Naive B cell (primary cell): ENCODE measurements at regions not wholly inside any gene's neighbourhood (a gene's known extent, or its start where the extent isn't known, plus 50 kb on each side); places are given as distances from the start of the nearest gene placed in this dataset.

ENCODE experiments used
- ATAC-seq, 2 donors: fragments of 150-1000 bp; cut with Tn5 transposase; 2 replicates each; pipeline ENCODE4 v1.10.0; 2021; ENCODE audit warnings: low read depth in 2 of 2, mild to moderate bottlenecking in 2 of 2, moderate library complexity in 2 of 2
- DNase-seq: peaks from one replicate; pipeline ENCODE4 v3.0.0; 2022
- H3K27ac Mint-ChIP-seq, 6 donors: one replicate each; pipeline ENCODE4 v1.8.0; 2020 to 2022; ENCODE audit warnings: mild to moderate bottlenecking in 6 of 6, mixed read lengths in 6 of 6, moderate library complexity in 5 of 6, inconsistent platforms in 2 of 6
- H3K27me3 Mint-ChIP-seq, 3 donors: one replicate each; pipeline ENCODE4 v1.8.0; 2021 to 2022; ENCODE audit warnings: mixed read lengths in 3 of 3, mild to moderate bottlenecking in 1 of 3
- H3K36me3 Mint-ChIP-seq, 2 donors: one replicate each; pipeline ENCODE4 v1.8.0; 2020 to 2022; ENCODE audit warnings: mixed read lengths in 2 of 2, inconsistent platforms in 1 of 2, mild to moderate bottlenecking in 1 of 2
- H3K4me1 Mint-ChIP-seq, 3 donors: one replicate each; pipeline ENCODE4 v1.8.0; 2020 to 2022; ENCODE audit warnings: mixed read lengths in 3 of 3, inconsistent platforms in 1 of 3, mild to moderate bottlenecking in 1 of 3, moderate library complexity in 1 of 3
- H3K4me3 Mint-ChIP-seq, 8 donors: one replicate each; pipeline ENCODE4 v1.8.0; 2020 to 2022; ENCODE audit warnings: mild to moderate bottlenecking in 8 of 8, mixed read lengths in 8 of 8, moderate library complexity in 8 of 8, inconsistent platforms in 2 of 8
- H3K9me3 Mint-ChIP-seq, 7 donors: one replicate each; pipeline ENCODE4 v1.8.0; 2020 to 2022; ENCODE audit warnings: mixed read lengths in 7 of 7, mild to moderate bottlenecking in 5 of 7, inconsistent platforms in 2 of 7, moderate library complexity in 1 of 7

DNA sequence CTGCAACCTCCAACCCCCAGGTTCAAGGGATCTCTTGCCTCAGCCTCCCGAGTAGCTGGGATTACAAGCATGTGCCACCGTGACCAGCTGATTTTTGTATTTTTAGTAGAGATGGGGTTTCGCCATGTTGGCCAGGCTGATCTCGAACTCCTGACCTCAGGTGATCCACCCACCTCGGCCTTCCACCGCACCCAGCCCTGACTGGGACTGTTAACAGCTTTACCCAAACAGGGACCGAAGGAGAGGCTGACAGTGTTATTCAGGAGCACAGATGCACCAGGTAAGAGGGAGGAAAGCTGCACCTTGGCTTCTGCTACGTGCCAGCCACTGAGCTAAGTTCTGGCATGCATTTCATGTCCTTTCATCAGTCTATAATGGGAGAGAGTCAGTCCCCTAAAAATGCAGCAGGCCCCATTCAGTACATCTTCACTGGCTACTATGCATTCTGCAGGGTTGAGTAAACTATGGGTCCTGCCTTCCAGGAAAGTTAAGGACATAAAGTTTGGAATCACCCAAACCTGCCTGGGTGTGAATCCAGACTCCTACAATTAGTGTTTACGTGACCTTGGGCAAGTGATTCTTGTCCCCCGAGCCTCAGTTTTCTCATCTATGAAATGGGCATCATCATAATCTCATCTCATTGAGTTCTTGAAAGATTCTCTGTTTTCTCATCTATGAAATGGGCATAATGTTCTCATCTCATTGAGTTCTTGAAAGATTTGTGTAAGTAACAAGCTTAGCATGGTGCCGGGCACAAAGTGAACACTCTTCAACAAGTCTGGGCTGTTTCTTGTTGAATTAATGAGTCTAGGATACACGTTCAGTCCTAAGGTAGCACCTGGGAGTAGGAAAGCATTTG, 82.2 kb downstream of the CPN2 start:
- no peak for DNase-seq
- Mint-ChIP-seq H3K4me3 (peak overlapping the region in 1 of 8 donors; percentile 16), H3K27me3 (peaks cover 31 to 76% (median 71%) of the 10 kb centered on the region in 3 donors), H3K9me3 (no peaks in the 10 kb centered on the region), H3K4me1 (peaks cover 15 to 25% (median 23%) of the 10 kb centered on the region in 3 donors), H3K36me3 (no peaks in the 10 kb centered on the region), H3K27ac (peak overlapping the region in 1 of 6 donors; percentile 48)
- ATAC-seq: no peak

DNA sequence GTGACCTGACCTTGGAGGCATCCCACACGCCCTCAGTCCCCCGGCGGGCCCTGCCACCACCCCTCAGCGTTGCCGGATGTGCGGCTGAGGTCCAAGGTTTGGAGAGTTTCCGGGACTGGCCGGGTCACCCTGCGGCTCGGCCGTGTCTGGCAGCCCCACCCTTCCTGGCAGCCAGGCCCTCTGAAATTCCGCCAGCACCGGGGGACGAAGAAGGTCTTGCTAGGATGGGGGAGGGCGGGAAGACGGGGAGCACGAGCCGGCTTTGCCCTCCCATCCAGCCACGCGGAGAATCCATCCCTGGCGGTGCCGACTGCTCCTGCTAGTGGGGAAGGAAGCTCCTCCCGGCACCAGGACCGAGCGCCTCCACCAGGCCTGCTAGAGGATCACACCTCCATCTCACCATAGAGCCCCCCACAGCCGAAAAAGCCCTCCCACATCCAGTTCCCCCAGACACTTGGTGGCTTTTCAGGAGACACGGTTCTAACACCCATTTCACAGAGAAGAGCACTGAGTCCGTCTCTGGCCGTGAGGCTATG, 81.5 kb downstream of the CPN2 start:
- H3K4me3 Mint-ChIP-seq: no peak overlapping the region
- peaks cover 15 to 26% (median 21%) of the 10 kb centered on the region in 3 donors for H3K4me1 Mint-ChIP-seq
- H3K36me3 Mint-ChIP-seq: no peaks in the 10 kb centered on the region
- peaks cover 36 to 81% (median 78%) of the 10 kb centered on the region in 3 donors for H3K27me3 Mint-ChIP-seq
- H3K9me3 Mint-ChIP-seq: no peaks in the 10 kb centered on the region
- ATAC-seq (peak in 1 of 2 donors; percentile 28), DNase-seq (no peak)
- no peak overlapping the region for H3K27ac Mint-ChIP-seq

DNA sequence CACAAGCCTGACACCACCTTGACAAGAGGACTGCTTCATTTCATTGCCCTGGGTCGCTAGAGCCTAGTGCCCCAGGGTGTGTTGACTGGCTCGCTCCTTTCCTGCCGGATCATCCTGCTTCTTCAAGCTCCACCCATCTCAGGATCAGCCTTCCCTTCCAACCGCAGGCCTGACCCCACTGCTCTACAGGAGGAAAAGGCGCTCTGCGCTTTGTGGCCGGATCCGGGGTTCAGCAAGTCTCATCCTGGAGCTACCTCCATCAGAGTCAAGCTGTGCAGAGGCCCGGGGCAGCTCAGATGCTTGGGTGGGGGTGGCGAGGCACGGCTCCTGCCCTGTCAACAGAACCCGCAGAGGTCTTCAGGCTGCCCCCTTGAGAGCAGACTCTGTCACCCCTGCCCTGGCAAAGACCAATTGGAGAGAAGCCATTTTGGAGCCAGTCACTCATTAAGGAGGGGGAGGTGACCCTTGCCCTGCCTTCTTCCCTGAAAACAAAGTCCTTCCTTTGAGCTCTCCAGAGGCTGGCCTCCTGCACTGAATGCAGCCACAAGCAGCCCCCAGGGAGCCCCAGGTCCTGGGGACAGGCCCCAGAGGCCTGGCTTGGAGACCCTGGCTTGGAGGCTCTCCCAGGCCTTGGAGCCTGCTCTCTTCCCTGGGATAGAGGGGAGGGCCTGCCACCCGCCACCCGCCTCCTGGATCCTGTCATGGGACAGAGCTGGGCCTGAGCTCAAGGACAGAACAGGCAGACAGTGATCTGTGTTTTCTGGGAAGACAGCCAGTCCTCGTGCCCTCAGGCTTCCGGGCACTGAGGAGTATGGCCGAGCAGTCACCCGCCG, 80.3 kb downstream of the CPN2 start:
- H3K27me3 Mint-ChIP-seq: peaks cover 43 to 83% (median 83%) of the 10 kb centered on the region in 3 donors
- no peaks in the 10 kb centered on the region for H3K9me3 Mint-ChIP-seq
- H3K4me1 Mint-ChIP-seq: peaks cover 16 to 28% (median 19%) of the 10 kb centered on the region in 3 donors
- DNase-seq (no peak), ATAC-seq (no peak)
- H3K27ac Mint-ChIP-seq: no peak overlapping the region
- H3K36me3 Mint-ChIP-seq: no peaks in the 10 kb centered on the region
- no peak overlapping the region for H3K4me3 Mint-ChIP-seq

DNA sequence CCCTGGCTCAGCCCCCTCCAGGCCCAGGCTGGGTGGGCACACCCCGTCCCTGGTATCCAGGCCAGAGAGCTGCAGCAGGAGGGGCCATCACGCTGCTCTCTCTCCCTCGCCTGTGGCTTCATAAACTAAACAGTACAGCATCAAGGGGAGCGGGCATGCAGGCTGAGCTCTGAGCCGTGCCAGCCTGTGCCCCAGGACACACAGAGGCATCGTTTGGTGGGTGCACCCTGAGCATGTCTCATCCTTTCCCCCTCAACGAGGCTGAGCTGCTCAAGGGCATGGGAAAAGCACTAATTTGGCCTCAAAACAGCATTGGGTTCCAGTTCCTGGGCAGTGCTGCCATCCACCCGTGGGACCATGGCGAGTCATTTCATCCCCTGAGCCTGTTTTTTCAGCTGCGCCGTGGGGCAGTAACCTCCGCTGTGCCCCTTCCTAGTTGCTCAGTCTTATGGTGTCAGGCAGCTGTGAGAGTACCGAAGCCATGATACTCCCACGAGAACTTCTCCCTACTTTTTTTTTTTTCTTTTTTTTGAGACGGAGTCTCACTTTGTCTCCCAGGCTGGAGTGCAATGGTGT, 79.6 kb downstream of the CPN2 start:
- ATAC-seq: no peak
- no peaks in the 10 kb centered on the region for H3K36me3 Mint-ChIP-seq

DNA sequence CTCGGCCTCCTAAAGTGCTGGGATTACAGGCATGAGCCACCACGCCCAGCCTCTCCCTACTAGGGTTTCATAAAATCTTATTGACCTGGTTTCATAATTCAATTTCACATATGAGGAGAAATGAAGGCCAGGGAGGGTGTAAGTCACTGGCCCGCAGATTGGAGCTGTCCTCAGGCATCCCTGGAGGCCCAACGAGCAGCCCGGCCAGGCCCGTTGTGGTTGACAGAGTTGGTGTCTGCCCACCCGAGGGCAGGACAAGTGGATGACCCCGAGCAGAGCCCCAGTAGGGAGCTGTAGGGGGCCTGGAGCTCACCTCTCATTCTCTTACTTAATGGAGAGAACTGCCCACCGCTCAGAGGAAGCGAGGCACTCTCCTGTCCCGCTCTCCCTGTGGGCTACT, 78.9 kb downstream of the CPN2 start:
- Mint-ChIP-seq H3K4me1 (peaks cover 10 to 22% (median 14%) of the 10 kb centered on the region in 3 donors), H3K36me3 (no peaks in the 10 kb centered on the region), H3K4me3 (no peak overlapping the region), H3K27ac (no peak overlapping the region), H3K9me3 (no peaks in the 10 kb centered on the region), H3K27me3 (peaks cover 32 to 78% (median 72%) of the 10 kb centered on the region in 3 donors)
- no peak for DNase-seq
- ATAC-seq: no peak

More for the DNA sequence above, 79.6 kb downstream of the CPN2 start:
- Mint-ChIP-seq H3K9me3 (no peaks in the 10 kb centered on the region), H3K27ac (no peak overlapping the region), H3K4me1 (peaks cover 10 to 22% (median 14%) of the 10 kb centered on the region in 3 donors), H3K27me3 (peaks cover 37 to 81% (median 76%) of the 10 kb centered on the region in 3 donors), H3K4me3 (no peak overlapping the region)
- no peak for DNase-seq

DNA sequence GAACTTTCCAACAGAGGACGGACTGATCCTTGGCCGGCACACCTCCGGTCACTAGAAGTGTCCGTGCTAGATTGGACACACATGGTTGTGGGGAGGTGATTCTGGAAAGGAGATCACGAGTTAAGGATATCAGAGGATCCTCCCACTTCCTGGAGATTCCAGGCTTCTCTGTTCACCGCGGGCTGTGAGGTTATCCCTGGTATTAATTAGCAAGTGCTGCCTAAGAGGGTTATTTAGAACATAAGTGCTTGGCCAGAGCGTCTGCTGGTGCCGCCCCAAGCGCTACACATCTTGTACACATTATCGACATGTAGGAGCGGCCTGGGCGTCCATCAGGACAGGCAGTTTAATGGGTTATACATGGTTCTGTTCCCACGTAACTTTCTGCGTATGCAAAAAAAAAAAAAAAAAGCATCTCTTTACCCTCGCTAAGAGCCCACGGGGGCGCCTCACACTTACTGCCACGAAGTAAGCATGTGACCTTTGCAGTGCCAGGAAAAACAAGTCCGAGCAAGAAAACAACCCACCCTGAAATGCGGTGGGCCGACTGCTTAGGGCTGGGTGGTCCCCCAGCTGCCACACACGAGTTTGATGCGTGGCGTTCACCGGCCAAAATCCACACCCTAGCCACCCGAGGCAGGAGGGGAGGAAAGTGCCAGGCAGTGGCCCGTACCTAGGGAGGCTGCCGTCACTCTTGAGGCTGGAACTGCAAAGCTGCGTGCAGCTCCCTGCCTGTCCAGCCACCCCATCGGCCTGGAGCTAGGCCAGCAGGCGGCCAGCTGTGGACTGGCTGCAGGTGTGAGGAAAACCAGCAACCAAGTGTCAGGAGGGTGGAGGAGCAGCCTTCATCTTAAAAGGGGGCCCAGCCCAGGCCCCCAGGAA, 78.0 kb downstream of the CPN2 start:
- H3K9me3 Mint-ChIP-seq: no peaks in the 10 kb centered on the region
- DNase-seq (no peak), ATAC-seq (no peak)
- no peak overlapping the region for H3K27ac Mint-ChIP-seq
- peaks cover 27 to 75% (median 70%) of the 10 kb centered on the region in 3 donors for H3K27me3 Mint-ChIP-seq
- peaks cover 10 to 22% (median 14%) of the 10 kb centered on the region in 3 donors for H3K4me1 Mint-ChIP-seq
- H3K36me3 Mint-ChIP-seq: no peaks in the 10 kb centered on the region
- H3K4me3 Mint-ChIP-seq: no peak overlapping the region

DNA sequence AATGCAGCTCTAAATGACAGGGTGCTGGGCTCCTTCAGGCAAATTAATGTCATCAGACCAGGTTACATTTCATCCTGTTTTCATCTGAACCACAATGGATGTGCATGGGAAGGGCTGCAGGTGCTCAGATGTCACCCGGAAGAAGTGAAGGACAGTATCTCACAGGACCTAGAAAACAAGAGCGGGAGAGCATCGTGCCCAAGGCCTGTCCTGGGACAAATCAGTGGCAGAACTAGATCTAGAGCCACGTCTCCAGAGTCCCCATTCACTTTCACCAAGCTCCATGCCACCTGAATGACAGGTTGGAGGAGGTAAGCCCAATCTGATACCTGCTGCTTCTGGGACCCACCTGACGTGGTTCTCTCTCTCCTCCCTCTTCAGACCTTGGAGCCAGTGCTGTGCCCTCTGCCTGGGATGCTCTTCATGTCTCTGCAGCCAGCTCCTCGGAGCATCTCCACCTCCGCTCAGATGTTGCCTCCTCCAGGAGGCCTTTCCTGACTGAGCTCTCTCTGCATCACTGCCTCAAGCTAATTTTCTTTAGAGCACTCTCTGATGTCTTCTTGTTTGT, 77.3 kb downstream of the CPN2 start:
- Mint-ChIP-seq H3K9me3 (no peaks in the 10 kb centered on the region), H3K27me3 (peaks cover 27 to 67% (median 64%) of the 10 kb centered on the region in 3 donors), H3K4me3 (no peak overlapping the region), H3K27ac (peak overlapping the region in 2 of 6 donors; percentile 9 to 79), H3K36me3 (no peaks in the 10 kb centered on the region), H3K4me1 (peaks cover 10 to 22% (median 14%) of the 10 kb centered on the region in 3 donors)
- ATAC-seq (no peak), DNase-seq (no peak)

DNA sequence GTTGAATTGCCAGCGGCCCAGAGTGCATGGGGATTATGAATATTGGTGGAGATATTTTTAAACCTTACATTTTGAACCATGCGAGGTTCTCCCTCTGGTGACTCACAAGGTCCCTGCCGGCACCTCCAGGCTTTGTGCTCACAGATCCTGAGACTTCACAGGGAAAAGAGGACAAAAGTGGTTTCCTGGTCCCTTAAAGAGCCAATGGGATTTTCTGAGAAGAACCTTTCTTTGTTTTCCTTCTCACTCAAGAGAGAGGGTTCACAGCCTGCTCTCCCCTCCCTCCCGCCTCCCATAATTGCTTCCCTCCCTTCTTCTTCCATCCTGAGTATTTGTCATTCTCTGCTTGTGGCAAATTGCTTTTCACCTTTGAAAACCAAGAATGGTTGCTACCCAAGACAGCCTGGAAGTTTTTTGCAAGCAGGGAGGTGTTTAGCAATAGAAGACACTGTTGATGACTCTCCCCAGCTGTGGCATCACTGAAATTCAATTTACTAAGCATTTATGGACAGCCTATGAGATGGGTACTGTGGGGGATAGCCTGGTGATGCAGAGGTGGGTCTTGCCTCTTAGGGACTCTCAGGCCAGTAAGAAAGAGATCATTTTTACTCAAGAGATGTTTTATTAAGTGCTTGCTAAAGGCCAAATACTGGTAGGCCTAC, 76.6 kb downstream of the CPN2 start:
- Mint-ChIP-seq H3K27ac (peak overlapping the region in 3 of 6 donors; percentile 16 to 94 (median 81)), H3K4me3 (peak overlapping the region in 2 of 8 donors; percentile 18 to 37), H3K9me3 (no peaks in the 10 kb centered on the region), H3K4me1 (peaks cover 10 to 22% (median 14%) of the 10 kb centered on the region in 3 donors), H3K27me3 (peaks cover 21 to 66% (median 62%) of the 10 kb centered on the region in 3 donors), H3K36me3 (no peaks in the 10 kb centered on the region)
- ATAC-seq (no peak), DNase-seq (no peak)

DNA sequence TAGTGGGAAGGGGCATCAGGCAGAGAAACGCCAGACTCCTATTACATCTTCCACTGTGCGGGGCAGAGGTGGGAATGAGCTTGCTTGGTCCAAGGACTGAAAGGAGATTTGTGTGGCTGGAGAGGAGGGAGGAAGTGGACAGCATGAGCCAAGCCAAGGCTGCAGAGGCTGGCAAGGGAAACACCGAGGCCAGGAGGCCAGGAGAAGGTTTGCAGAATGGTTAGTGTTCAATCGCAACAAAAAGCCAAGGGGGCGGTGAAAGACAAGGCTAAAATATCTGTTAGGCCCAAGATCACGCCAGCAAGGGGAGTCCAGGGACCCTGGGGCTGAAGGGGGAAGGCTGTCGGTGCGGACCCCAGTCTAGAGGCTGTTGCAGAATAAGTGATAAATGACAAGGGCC, 75.8 kb downstream of the CPN2 start:
- ATAC-seq: no peak
- no peak for DNase-seq
- H3K27ac Mint-ChIP-seq: peak overlapping the region in 4 of 6 donors; percentile 16 to 94 (median 78)
- H3K4me3 Mint-ChIP-seq: peak overlapping the region in 2 of 8 donors; percentile 37 to 43
- H3K4me1 Mint-ChIP-seq: peaks cover 7 to 14% (median 9%) of the 10 kb centered on the region in 3 donors
- no peaks in the 10 kb centered on the region for H3K9me3 Mint-ChIP-seq
- H3K27me3 Mint-ChIP-seq: peaks cover 20 to 67% (median 62%) of the 10 kb centered on the region in 3 donors
- no peaks in the 10 kb centered on the region for H3K36me3 Mint-ChIP-seq

DNA sequence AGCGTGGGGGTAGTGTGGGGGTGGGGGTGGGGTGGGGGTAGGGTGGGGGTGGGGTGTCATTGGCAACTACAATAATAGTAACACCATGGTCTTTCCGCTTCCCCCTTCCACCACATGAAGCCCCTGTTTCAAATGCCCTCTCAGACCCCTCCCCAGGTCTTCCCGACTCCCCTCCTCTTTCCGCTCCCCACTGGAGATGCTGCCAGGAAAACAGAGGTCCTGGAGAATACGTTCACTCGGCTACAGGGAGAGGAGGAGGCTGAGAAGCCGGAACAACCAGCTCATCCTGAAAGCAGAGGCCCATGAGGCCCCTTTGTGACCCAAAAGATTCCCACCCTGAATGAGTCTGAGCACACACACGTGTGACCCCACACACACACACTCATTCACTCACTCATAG, 75.4 kb downstream of the CPN2 start:
- DNase-seq (no peak), ATAC-seq (no peak)
- H3K4me1 Mint-ChIP-seq: peaks cover 5 to 10% (median 7%) of the 10 kb centered on the region in 3 donors
- peak overlapping the region in 1 of 6 donors; percentile 78 for H3K27ac Mint-ChIP-seq
- H3K9me3 Mint-ChIP-seq: no peaks in the 10 kb centered on the region
- H3K27me3 Mint-ChIP-seq: peaks cover 19 to 66% (median 62%) of the 10 kb centered on the region in 3 donors
- H3K36me3 Mint-ChIP-seq: no peaks in the 10 kb centered on the region
- H3K4me3 Mint-ChIP-seq: peak overlapping the region in 3 of 8 donors; percentile 22 to 66 (median 37)

DNA sequence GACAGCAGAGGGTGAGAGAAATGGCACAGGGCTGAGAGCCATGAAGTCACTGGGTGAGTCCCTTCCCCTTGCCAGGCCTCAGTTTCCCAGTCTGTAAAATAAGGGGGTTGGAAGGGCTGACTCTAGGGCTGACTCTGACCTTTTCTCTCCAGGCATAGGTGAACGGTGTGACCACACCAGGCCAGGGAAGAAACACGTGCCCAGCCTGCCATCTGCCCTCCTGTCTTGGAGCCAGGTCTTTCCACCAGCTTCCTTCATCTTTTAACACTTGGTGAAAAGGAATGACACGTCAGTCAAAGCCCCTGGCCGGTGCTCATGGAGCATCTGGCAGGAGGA, 74.4 kb downstream of the CPN2 start:
- DNase-seq (no peak), ATAC-seq (no peak)
- no peaks in the 10 kb centered on the region for H3K36me3 Mint-ChIP-seq
- H3K27ac Mint-ChIP-seq: no peak overlapping the region
- H3K4me1 Mint-ChIP-seq: peaks cover 5 to 9% (median 7%) of the 10 kb centered on the region in 3 donors
- H3K27me3 Mint-ChIP-seq: peaks cover 19 to 63% (median 59%) of the 10 kb centered on the region in 3 donors
- H3K4me3 Mint-ChIP-seq: no peak overlapping the region
- no peaks in the 10 kb centered on the region for H3K9me3 Mint-ChIP-seq
